ENCODE measurements at regions not wholly inside any gene's neighbourhood (a gene's known extent, or its start where the extent isn't known, plus 50 kb on each side); places are given as distances from the start of the nearest gene placed in this dataset.

GRCh38 chr2:5035057-5035488 lies 657.1 kb upstream of the SOX11 start:
- no peaks in the 10 kb centered on the region for H3K36me3 ChIP-seq (ENCODE audit: insufficient read depth, low read length)
- H3K9ac ChIP-seq (ENCODE audit: low read depth, low read length, poor library complexity, severe bottlenecking): no peak overlapping the region
- no peak overlapping the region for H3K4me2 ChIP-seq (ENCODE audit: low read depth, low read length, poor library complexity, severe bottlenecking)
- H3K9me3 ChIP-seq (ENCODE audit: insufficient read depth, low read depth, low read length): no peaks in the 10 kb centered on the region
- H3K79me2 ChIP-seq (ENCODE audit: insufficient read depth, low read length): no peaks in the 10 kb centered on the region
- H2AFZ ChIP-seq (ENCODE audit: low read length): no peak overlapping the region
- no peaks in the 10 kb centered on the region for H3K27me3 ChIP-seq (ENCODE audit: insufficient read depth, low read length, poor library complexity, severe bottlenecking)
- no peak for TF ChIP-seq CTCF (conservative IDR thresholded peaks at IDR 0.05; ENCODE audit: low read length)
- no peak for TF ChIP-seq EZH2phosphoT487 (IDR thresholded peaks at IDR 0.05; ENCODE audit: borderline replicate concordance)
- H3K4me1 ChIP-seq (ENCODE audit: insufficient read depth, low read length, poor library complexity, severe bottlenecking): no peaks in the 10 kb centered on the region
- no peaks in the 10 kb centered on the region for H3K9me2 ChIP-seq (replicated peaks; ENCODE audit: low read depth, low read length)
- H3K4me3 ChIP-seq (ENCODE audit: low read length, poor library complexity, severe bottlenecking): no peak overlapping the region
- no peaks in the 10 kb centered on the region for H4K20me1 ChIP-seq (ENCODE audit: insufficient read depth, low read length, poor library complexity, severe bottlenecking)
- no peaks in the 10 kb centered on the region for H3F3A ChIP-seq (ENCODE audit: low read depth)

- no peak overlapping the region for H3K4me3 ChIP-seq (ENCODE audit: low read length, poor library complexity, severe bottlenecking)
- no peaks in the 10 kb centered on the region for H3K9me3 ChIP-seq (ENCODE audit: insufficient read depth, low read depth, low read length)
- H3K9me2 ChIP-seq (replicated peaks; ENCODE audit: low read depth, low read length): no peaks in the 10 kb centered on the region
- H3K4me1 ChIP-seq (ENCODE audit: insufficient read depth, low read length, poor library complexity, severe bottlenecking): no peaks in the 10 kb centered on the region
- H3K9ac ChIP-seq (ENCODE audit: low read depth, low read length, poor library complexity, severe bottlenecking): no peak overlapping the region
- TF ChIP-seq EZH2phosphoT487 (IDR thresholded peaks at IDR 0.05; ENCODE audit: borderline replicate concordance) (no peak), CTCF (conservative IDR thresholded peaks at IDR 0.05; ENCODE audit: low read length) (no peak)
- no peak overlapping the region for H3K4me2 ChIP-seq (ENCODE audit: low read depth, low read length, poor library complexity, severe bottlenecking)
- no peaks in the 10 kb centered on the region for H3K27me3 ChIP-seq (ENCODE audit: insufficient read depth, low read length, poor library complexity, severe bottlenecking)
- H2AFZ ChIP-seq (ENCODE audit: low read length): no peak overlapping the region
- H4K20me1 ChIP-seq (ENCODE audit: insufficient read depth, low read length, poor library complexity, severe bottlenecking): no peaks in the 10 kb centered on the region
- H3F3A ChIP-seq (ENCODE audit: low read depth): no peaks in the 10 kb centered on the region
- H3K79me2 ChIP-seq (ENCODE audit: insufficient read depth, low read length): no peaks in the 10 kb centered on the region
- no peaks in the 10 kb centered on the region for H3K36me3 ChIP-seq (ENCODE audit: insufficient read depth, low read length)
These were observed 655.9 kb upstream of the SOX11 start for GRCh38 chr2:5036256-5036655.

DNA sequence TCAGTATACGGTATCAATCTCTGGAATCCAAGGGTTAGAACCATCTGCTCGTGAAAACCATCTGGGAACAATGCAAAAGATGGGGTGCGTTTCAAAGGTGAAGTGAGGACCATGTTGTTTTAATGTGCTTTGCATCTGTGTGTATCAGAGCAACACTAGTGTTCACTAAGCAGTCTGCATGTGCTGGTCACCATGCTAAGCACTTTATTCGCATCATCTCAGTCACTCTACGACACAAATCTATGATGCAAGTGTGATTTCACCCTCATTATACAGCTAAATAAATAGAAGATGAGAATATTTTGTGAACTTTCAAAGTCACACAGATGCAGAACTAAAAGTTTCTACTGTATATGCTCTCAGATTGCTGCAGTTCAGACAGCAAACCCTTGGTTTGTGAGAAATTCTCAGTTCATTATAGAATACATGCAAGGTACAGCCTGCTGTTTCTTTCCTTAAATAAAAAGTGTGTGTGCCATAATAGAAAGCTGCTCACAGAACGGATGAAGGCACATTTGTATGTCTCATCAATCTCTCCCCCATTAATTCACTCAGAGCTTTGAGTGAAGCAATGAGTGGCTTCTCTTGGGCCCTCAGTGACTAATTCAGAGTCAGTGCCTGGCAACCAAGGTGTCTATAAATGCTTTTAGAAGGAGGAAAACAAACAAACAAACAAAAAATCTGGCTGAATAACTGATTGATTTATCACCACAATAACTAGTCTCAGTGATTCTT lies 652.8 kb upstream of the SOX11 start:
- no peaks in the 10 kb centered on the region for H3K79me2 ChIP-seq (ENCODE audit: insufficient read depth, low read length)
- H3F3A ChIP-seq (ENCODE audit: low read depth): no peaks in the 10 kb centered on the region
- H3K4me3 ChIP-seq (ENCODE audit: low read length, poor library complexity, severe bottlenecking): no peak overlapping the region
- no peaks in the 10 kb centered on the region for H4K20me1 ChIP-seq (ENCODE audit: insufficient read depth, low read length, poor library complexity, severe bottlenecking)
- TF ChIP-seq CTCF (conservative IDR thresholded peaks at IDR 0.05; ENCODE audit: low read length) (no peak), EZH2phosphoT487 (IDR thresholded peaks at IDR 0.05; ENCODE audit: borderline replicate concordance) (no peak)
- no peak overlapping the region for H2AFZ ChIP-seq (ENCODE audit: low read length)
- no peaks in the 10 kb centered on the region for H3K9me2 ChIP-seq (replicated peaks; ENCODE audit: low read depth, low read length)
- no peaks in the 10 kb centered on the region for H3K27me3 ChIP-seq (ENCODE audit: insufficient read depth, low read length, poor library complexity, severe bottlenecking)
- no peaks in the 10 kb centered on the region for H3K4me1 ChIP-seq (ENCODE audit: insufficient read depth, low read length, poor library complexity, severe bottlenecking)
- no peaks in the 10 kb centered on the region for H3K9me3 ChIP-seq (ENCODE audit: insufficient read depth, low read depth, low read length)
- no peaks in the 10 kb centered on the region for H3K36me3 ChIP-seq (ENCODE audit: insufficient read depth, low read length)
- no peak overlapping the region for H3K9ac ChIP-seq (ENCODE audit: low read depth, low read length, poor library complexity, severe bottlenecking)
- no peak overlapping the region for H3K4me2 ChIP-seq (ENCODE audit: low read depth, low read length, poor library complexity, severe bottlenecking)
